ENCODE measurements at regions not wholly inside any gene's neighbourhood (a gene's known extent, or its start where the extent isn't known, plus 50 kb on each side); places are given as distances from the start of the nearest gene placed in this dataset.

GRCh38 chr9:92242260-92243136 lies 51.0 kb downstream of the IARS1 start:
- TF ChIP-seq CTCF (IDR thresholded peaks at IDR 0.05), result 0 out of 2 replicates have a peak, but pooled peaks have one; percentile 17

- TF ChIP-seq CTCF (IDR thresholded peaks at IDR 0.05), result no peak
These were observed 56.6 kb downstream of the IARS1 start for GRCh38 chr9:92236915-92237314.

GRCh38 chr9:92236465-92236864 lies 57.0 kb downstream of the IARS1 start:
- TF ChIP-seq CTCF (IDR thresholded peaks at IDR 0.05), result no peak

- no peak for TF ChIP-seq CTCF (IDR thresholded peaks at IDR 0.05)
These were observed 59.0 kb downstream of the IARS1 start for GRCh38 chr9:92234514-92234913.

- TF ChIP-seq CTCF (IDR thresholded peaks at IDR 0.05), result no peak
These were observed 61.3 kb downstream of the IARS1 start for GRCh38 chr9:92232190-92232589.

GRCh38 chr9:92228628-92229027 lies 64.9 kb downstream of the IARS1 start:
- no peak for TF ChIP-seq CTCF (IDR thresholded peaks at IDR 0.05)

GRCh38 chr9:92224177-92224576 lies 69.3 kb downstream of the IARS1 start:
- TF ChIP-seq CTCF (IDR thresholded peaks at IDR 0.05), result no peak

Data from LNCAP (cell line).